ENCODE measurements at regions not wholly inside any gene's neighbourhood (a gene's known extent, or its start where the extent isn't known, plus 50 kb on each side); places are given as distances from the start of the nearest gene placed in this dataset.

DNA sequence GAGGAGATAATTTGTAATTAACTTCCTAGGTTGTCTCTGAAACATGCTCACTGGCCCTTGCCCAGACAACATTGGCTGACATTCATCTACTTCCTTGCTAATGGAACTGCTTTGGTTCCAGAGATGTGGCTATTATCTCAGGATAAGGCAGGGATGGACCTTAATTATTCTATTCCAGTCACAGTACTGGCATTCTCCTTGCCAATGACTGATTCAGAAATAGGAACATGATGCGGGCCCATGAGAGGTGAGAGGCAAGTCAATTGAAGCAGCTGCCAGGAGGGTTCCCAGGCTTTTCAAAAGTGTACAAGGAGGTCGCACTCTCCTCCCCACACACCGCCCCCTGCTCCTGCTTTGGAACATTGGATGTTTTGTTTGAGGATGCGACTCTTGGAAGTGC is 109.6 kb upstream of the DGKB start:
- H3K4me3 ChIP-seq (replicated peaks; ENCODE audit: low read depth, low read length), result no peak overlapping the region
- TF ChIP-seq, protein P1, sequence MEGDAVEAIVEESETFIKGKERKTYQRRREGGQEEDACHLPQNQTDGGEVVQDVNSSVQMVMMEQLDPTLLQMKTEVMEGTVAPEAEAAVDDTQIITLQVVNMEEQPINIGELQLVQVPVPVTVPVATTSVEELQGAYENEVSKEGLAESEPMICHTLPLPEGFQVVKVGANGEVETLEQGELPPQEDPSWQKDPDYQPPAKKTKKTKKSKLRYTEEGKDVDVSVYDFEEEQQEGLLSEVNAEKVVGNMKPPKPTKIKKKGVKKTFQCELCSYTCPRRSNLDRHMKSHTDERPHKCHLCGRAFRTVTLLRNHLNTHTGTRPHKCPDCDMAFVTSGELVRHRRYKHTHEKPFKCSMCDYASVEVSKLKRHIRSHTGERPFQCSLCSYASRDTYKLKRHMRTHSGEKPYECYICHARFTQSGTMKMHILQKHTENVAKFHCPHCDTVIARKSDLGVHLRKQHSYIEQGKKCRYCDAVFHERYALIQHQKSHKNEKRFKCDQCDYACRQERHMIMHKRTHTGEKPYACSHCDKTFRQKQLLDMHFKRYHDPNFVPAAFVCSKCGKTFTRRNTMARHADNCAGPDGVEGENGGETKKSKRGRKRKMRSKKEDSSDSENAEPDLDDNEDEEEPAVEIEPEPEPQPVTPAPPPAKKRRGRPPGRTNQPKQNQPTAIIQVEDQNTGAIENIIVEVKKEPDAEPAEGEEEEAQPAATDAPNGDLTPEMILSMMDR (IDR thresholded peaks at IDR 0.05; ENCODE audit: low read depth, low read length, missing control alignments), result no peak
- DNase-seq (ENCODE audit: extremely low read depth, low read depth), result no peak

DNA sequence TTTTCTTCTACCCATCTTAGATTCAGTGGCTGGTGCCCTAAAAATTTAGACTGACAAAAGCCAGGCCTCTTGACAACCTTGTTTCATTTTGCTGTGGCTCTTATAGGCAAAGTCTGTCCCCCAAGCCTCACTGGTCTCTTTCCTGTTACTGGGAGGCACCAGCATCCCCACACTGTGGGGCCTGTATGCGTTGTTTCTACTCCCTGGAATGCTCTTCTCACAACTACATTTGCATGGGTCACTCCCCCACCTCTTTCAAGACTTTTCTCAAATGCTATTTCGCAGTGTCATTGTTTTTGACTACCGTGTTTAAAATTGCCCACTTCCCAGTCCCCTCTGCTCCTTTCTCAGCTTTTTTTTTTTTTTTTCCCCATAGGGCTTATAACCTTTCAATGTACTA is 108.7 kb upstream of the DGKB start:
- H3K4me3 ChIP-seq (replicated peaks; ENCODE audit: low read depth, low read length), result no peak overlapping the region
- TF ChIP-seq, protein P1 (IDR thresholded peaks at IDR 0.05; ENCODE audit: low read depth, low read length, missing control alignments), result no peak
- DNase-seq (ENCODE audit: extremely low read depth, low read depth), result no peak

DNA sequence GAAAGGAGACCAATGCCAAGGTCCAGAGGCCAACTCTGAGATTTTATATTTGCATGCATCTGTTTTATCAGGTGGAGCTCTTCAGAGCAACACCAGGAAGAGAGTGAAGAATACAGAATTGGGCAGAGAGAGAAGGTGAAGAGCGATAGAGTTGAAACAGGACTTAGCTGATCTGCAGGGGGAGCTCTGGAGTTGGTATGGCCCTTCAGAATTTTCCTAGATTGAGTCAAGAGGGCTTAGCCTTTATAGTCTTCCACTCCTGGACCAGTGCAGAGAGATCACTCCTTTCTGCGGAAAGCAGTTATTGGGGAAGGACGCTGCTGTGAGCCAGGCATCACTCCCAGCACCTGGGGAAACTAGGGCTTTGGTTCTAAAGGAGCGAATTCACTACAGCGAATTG is 105.0 kb upstream of the DGKB start:
- H3K4me3 ChIP-seq (replicated peaks; ENCODE audit: low read depth, low read length), result no peak overlapping the region
- TF ChIP-seq, protein P1 (IDR thresholded peaks at IDR 0.05; ENCODE audit: low read depth, low read length, missing control alignments), result peak; percentile 55
- peak; percentile 12 for DNase-seq (ENCODE audit: extremely low read depth, low read depth)

DNA sequence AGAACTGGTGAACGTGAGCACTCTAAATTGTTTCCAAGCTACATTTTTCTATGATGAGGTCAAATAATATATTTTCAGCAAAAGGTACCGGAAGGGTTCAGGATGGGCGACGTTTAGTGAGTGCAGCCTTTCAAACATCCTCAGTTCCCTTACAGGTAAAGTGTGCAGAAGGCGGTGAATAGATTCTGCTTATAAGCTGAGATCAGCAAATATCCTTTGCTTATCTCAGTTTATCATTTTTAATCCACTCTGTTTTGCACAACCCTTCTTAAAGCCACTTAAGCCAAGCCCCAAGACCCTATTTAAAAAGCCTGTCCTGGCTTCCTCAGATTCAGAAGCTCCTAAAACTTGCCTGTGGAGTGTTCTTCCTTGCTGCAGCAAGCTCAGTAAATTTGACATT is 103.1 kb upstream of the DGKB start:
- TF ChIP-seq, protein P1 (IDR thresholded peaks at IDR 0.05; ENCODE audit: low read depth, low read length, missing control alignments), result no peak
- H3K4me3 ChIP-seq (replicated peaks; ENCODE audit: low read depth, low read length), result no peak overlapping the region
- no peak for DNase-seq (ENCODE audit: extremely low read depth, low read depth)

DNA sequence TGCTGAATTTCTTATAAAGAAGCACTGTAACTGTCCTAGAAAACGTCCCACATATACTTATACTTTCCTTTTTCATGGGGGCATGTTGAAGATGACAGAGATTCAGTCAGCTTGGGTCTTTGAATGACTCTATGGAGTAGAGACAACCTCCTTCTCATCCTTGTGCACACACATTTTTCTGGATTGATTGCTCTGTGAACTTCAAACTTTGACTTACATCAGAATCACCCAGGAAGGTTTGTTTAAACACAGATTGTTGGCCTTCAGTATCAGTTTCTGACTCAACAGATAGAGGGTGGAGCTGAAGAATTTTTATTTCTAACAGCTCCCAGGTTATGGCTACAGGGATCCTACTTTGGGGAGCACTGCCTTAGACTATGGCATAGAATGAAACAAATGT is 97.6 kb upstream of the DGKB start:
- no peak overlapping the region for H3K4me3 ChIP-seq (replicated peaks; ENCODE audit: low read depth, low read length)
- TF ChIP-seq, protein P1 (IDR thresholded peaks at IDR 0.05; ENCODE audit: low read depth, low read length, missing control alignments), result no peak
- no peak for DNase-seq (ENCODE audit: extremely low read depth, low read depth)

DNA sequence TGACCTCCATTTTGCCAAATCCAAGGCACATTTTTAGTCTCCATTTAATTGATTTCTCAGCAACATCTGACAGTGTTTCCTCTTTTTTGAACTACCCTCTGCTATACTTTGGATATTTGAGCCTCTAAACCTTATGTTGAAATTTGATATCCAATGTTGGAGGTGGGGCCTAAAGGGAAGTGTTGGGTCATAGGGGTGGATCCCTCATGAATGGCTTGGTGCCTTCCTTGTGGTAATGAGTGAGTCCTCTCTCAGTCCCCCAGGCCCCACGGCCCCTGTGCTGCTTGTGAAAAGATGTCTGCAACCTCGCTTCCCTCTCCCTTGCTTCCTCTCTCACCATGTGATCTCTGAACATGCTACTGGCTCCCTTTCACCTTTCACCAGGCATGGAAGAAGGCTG is 96.8 kb upstream of the DGKB start:
- TF ChIP-seq, protein P1 (IDR thresholded peaks at IDR 0.05; ENCODE audit: low read depth, low read length, missing control alignments), result no peak
- DNase-seq (ENCODE audit: extremely low read depth, low read depth), result no peak

DNA sequence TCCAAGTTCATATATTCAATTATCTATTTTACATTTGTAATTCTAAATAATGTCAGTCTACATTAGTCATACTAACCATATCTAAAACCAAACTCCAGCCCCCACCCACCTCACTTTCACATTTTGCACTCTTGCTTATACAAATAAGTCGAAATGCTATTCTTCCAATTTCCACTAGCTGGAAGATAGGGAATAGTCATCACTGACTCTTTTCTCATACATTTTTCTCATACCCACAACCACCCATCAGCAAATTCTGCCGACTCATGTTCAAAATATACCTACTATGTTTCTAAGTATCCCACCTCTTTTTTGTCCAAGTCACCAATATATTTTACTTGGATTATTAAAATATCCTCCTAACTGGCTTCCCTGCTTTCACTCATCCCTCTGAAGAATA is 93.2 kb upstream of the DGKB start:
- no peak overlapping the region for H3K4me3 ChIP-seq (replicated peaks; ENCODE audit: low read depth, low read length)
- TF ChIP-seq, protein P1 (IDR thresholded peaks at IDR 0.05; ENCODE audit: low read depth, low read length, missing control alignments), result no peak
- no peak for DNase-seq (ENCODE audit: extremely low read depth, low read depth)

More for the DNA sequence above, 96.8 kb upstream of the DGKB start:
- H3K4me3 ChIP-seq (replicated peaks; ENCODE audit: low read depth, low read length), result no peak overlapping the region
